ENCODE measurements at regions not wholly inside any gene's neighbourhood (a gene's known extent, or its start where the extent isn't known, plus 50 kb on each side); places are given as distances from the start of the nearest gene placed in this dataset.

DNA sequence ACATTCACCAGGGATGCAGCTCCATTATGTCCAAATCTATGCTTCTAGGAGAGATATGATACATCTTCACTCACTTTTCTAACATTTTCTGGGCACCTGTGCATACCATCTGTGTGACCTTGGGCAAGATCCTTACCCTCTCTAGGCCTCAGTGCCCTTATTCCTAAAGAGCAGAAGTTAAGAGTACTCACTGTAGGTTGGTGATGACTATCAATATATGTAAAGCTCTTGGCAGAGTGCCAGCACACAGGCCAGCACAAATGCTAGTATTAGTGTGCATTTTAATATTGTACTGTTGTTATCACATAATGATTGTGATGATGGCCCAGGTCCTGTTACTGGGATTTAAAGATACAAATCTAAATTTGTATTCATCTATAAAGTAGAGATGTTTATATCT lies 199.2 kb downstream of the RAD51AP2 start:
- H3K27me3 ChIP-seq: no peaks in the 10 kb centered on the region
- no peaks in the 10 kb centered on the region for H3K9me3 ChIP-seq
- H3K36me3 ChIP-seq: no peaks in the 10 kb centered on the region
- DNase-seq (ENCODE audit: low spot score in 2 of 2): no peak
- no peak overlapping the region for H3K27ac ChIP-seq
- TF ChIP-seq POLR2A (IDR thresholded peaks at IDR 0.05) (no peak), POLR2AphosphoS5 (IDR thresholded peaks at IDR 0.05) (no peak)
- TF ChIP-seq, protein P1, sequence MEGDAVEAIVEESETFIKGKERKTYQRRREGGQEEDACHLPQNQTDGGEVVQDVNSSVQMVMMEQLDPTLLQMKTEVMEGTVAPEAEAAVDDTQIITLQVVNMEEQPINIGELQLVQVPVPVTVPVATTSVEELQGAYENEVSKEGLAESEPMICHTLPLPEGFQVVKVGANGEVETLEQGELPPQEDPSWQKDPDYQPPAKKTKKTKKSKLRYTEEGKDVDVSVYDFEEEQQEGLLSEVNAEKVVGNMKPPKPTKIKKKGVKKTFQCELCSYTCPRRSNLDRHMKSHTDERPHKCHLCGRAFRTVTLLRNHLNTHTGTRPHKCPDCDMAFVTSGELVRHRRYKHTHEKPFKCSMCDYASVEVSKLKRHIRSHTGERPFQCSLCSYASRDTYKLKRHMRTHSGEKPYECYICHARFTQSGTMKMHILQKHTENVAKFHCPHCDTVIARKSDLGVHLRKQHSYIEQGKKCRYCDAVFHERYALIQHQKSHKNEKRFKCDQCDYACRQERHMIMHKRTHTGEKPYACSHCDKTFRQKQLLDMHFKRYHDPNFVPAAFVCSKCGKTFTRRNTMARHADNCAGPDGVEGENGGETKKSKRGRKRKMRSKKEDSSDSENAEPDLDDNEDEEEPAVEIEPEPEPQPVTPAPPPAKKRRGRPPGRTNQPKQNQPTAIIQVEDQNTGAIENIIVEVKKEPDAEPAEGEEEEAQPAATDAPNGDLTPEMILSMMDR (IDR thresholded peaks at IDR 0.05): no peak
- no peaks in the 10 kb centered on the region for H3K4me1 ChIP-seq
- intact Hi-C loops (cut with DNase I; ENCODE audit: low total_unique reads): no loop called here
- H3K4me3 ChIP-seq: no peak overlapping the region

GRCh38 chr2:17318013-17318412 lies 200.2 kb downstream of the RAD51AP2 start:
- Histone ChIP-seq H3K4me3 (no peak overlapping the region), H3K9me3 (no peaks in the 10 kb centered on the region), H3K36me3 (no peaks in the 10 kb centered on the region), H3K4me1 (no peaks in the 10 kb centered on the region), H3K27ac (no peak overlapping the region), H3K27me3 (no peaks in the 10 kb centered on the region)
- intact Hi-C loops (cut with DNase I; ENCODE audit: low total_unique reads): no loop called here
- no peak for DNase-seq (ENCODE audit: low spot score in 2 of 2)
- no peak for TF ChIP-seq POLR2AphosphoS5 (IDR thresholded peaks at IDR 0.05)
- TF ChIP-seq, protein P1 (IDR thresholded peaks at IDR 0.05): no peak
- no peak for TF ChIP-seq POLR2A (IDR thresholded peaks at IDR 0.05)

DNA sequence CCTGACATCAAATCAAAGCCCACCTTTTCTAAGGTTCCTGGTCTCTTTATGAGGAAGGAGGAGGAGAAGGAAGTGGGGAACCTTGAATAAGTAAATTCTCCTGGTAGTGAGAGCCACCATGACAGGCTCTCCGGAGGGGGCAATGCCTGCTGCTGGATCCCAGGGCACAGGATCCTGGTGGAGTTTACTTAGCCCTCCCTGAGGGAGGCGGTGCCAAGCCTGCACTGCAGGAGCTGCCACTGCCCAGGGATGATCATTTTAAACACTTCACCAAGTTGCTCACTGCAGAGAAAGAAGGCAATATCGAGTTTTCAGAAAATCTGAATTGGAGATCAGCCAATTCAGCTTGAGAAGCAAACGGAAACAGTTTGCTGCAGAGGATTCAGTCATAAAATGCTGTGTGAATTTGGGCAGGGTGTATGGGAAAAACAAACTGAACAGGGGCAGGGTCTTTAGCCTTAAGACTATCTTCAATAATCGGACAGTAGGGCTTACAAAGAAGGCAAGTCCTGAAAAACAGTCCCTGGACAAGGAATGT lies 200.7 kb downstream of the RAD51AP2 start:
- Histone ChIP-seq H3K4me3 (no peak overlapping the region), H3K27ac (no peak overlapping the region), H3K36me3 (no peaks in the 10 kb centered on the region), H3K9me3 (no peaks in the 10 kb centered on the region), H3K27me3 (no peaks in the 10 kb centered on the region), H3K4me1 (no peaks in the 10 kb centered on the region)
- no peak for DNase-seq (ENCODE audit: low spot score in 2 of 2)
- intact Hi-C loops (cut with DNase I; ENCODE audit: low total_unique reads): no loop called here
- TF ChIP-seq POLR2A (IDR thresholded peaks at IDR 0.05) (no peak), POLR2AphosphoS5 (IDR thresholded peaks at IDR 0.05) (no peak)
- TF ChIP-seq, protein P1 (IDR thresholded peaks at IDR 0.05): no peak

- DNase-seq (ENCODE audit: low spot score in 2 of 2): no peak
- TF ChIP-seq, protein P1 (IDR thresholded peaks at IDR 0.05): no peak
- TF ChIP-seq POLR2A (IDR thresholded peaks at IDR 0.05): no peak
- no peak for TF ChIP-seq POLR2AphosphoS5 (IDR thresholded peaks at IDR 0.05)
- Histone ChIP-seq H3K27ac (no peak overlapping the region), H3K9me3 (no peaks in the 10 kb centered on the region), H3K27me3 (no peaks in the 10 kb centered on the region), H3K4me3 (no peak overlapping the region), H3K4me1 (no peaks in the 10 kb centered on the region), H3K36me3 (no peaks in the 10 kb centered on the region)
- intact Hi-C loops (cut with DNase I; ENCODE audit: low total_unique reads): no loop called here
These were observed 205.0 kb downstream of the RAD51AP2 start for GRCh38 chr2:17313261-17313660.

- no peak for DNase-seq (ENCODE audit: low spot score in 2 of 2)
- no peaks in the 10 kb centered on the region for H3K9me3 ChIP-seq
- no peaks in the 10 kb centered on the region for H3K27me3 ChIP-seq
- no peak for TF ChIP-seq POLR2AphosphoS5 (IDR thresholded peaks at IDR 0.05)
- TF ChIP-seq, protein P1 (IDR thresholded peaks at IDR 0.05): no peak
- no peak overlapping the region for H3K27ac ChIP-seq
- intact Hi-C loops (cut with DNase I; ENCODE audit: low total_unique reads): no loop called here
- H3K4me1 ChIP-seq: no peaks in the 10 kb centered on the region
- H3K4me3 ChIP-seq: no peak overlapping the region
- no peaks in the 10 kb centered on the region for H3K36me3 ChIP-seq
These were observed 206.3 kb downstream of the RAD51AP2 start for GRCh38 chr2:17311771-17312511.
